ENCODE measurements at regions not wholly inside any gene's neighbourhood (a gene's known extent, or its start where the extent isn't known, plus 50 kb on each side); places are given as distances from the start of the nearest gene placed in this dataset.
A peak's percentile ranks its signal among the peaks of the same experiment; 100 is the strongest.

- intact Hi-C loops (cut with micrococcal nuclease): no loop called here
- no peak overlapping the region for H3K4me3 Mint-ChIP-seq
- H3K9ac ChIP-seq (ENCODE audit: insufficient read depth, low read length, poor library complexity, severe bottlenecking): no peak overlapping the region
- H3K27ac ChIP-seq (ENCODE audit: low read depth in 1 of 2, low read length in 2 of 2): no peak overlapping the region
- no peaks in the 10 kb centered on the region for H3K36me3 ChIP-seq (replicated peaks in 1 of 2; ENCODE audit: control insufficient read depth in 1 of 2, insufficient read depth in 2 of 2, low read length in 2 of 2)
- TF ChIP-seq CTCF (IDR thresholded peaks at IDR 0.05): no peak
- H3K27ac Mint-ChIP-seq: no peak overlapping the region
- no peaks in the 10 kb centered on the region for H3K36me3 Mint-ChIP-seq
- H4K20me1 ChIP-seq (ENCODE audit: insufficient read depth, low read length): no peaks in the 10 kb centered on the region
- H3K4me3 ChIP-seq (replicated peaks in 1 of 3; ENCODE audit: low read depth in 2 of 3, low read length in 3 of 3): no peak overlapping the region
- H3K4me1 ChIP-seq (ENCODE audit: control insufficient read depth in 1 of 2, insufficient read depth in 2 of 2, low read length in 2 of 2): no peaks in the 10 kb centered on the region
- H2AFZ ChIP-seq (ENCODE audit: insufficient read depth, low read depth, low read length, poor library complexity, severe bottlenecking): no peak overlapping the region
- no peaks in the 10 kb centered on the region for H3K4me1 Mint-ChIP-seq
- H3K9me3 Mint-ChIP-seq: peaks cover 0 to 1% (median 0%) of the 10 kb centered on the region in 7 donors
- no peak overlapping the region for H3K4me2 ChIP-seq (replicated peaks; ENCODE audit: extremely low read depth, low read length, poor library complexity, severe bottlenecking)
- no peaks in the 10 kb centered on the region for H3K79me2 ChIP-seq (ENCODE audit: insufficient read depth, low read length)
- no peaks in the 10 kb centered on the region for H3K27me3 ChIP-seq (ENCODE audit: control insufficient read depth in 2 of 2, insufficient read depth in 2 of 2, low read length in 2 of 2)
- no peaks in the 10 kb centered on the region for H3K9me3 ChIP-seq (replicated peaks in 1 of 2; ENCODE audit: control insufficient read depth in 1 of 2, insufficient read depth in 1 of 2, low read length in 2 of 2)
- peaks cover 0 to 1% (median 0%) of the 10 kb centered on the region in 3 donors for H3K27me3 Mint-ChIP-seq (ENCODE audit: low read depth in 3 of 3)
- WGBS (ENCODE audit: insufficient coverage): no CpG with 5 or more reads among the region's 2 CpGs
- DNase-seq: no peak
Observed at GRCh38 chr12:74408601-74409166, 129.0 kb upstream of the ATXN7L3B start.

GRCh38 chr12:74412606-74413230 is 124.9 kb upstream of the ATXN7L3B start:
- Histone ChIP-seq H3K4me2 (replicated peaks; ENCODE audit: extremely low read depth, low read length, poor library complexity, severe bottlenecking) (no peak overlapping the region), H2AFZ (ENCODE audit: insufficient read depth, low read depth, low read length, poor library complexity, severe bottlenecking) (no peak overlapping the region), H4K20me1 (ENCODE audit: insufficient read depth, low read length) (no peaks in the 10 kb centered on the region), H3K9me3 (replicated peaks in 1 of 2; ENCODE audit: control insufficient read depth in 1 of 2, insufficient read depth in 1 of 2, low read length in 2 of 2) (no peaks in the 10 kb centered on the region), H3K36me3 (replicated peaks in 1 of 2; ENCODE audit: control insufficient read depth in 1 of 2, insufficient read depth in 2 of 2, low read length in 2 of 2) (no peaks in the 10 kb centered on the region), H3K4me1 (ENCODE audit: control insufficient read depth in 1 of 2, insufficient read depth in 2 of 2, low read length in 2 of 2) (no peaks in the 10 kb centered on the region), H3K27ac (ENCODE audit: low read depth in 1 of 2, low read length in 2 of 2) (no peak overlapping the region), H3K79me2 (ENCODE audit: insufficient read depth, low read length) (no peaks in the 10 kb centered on the region), H3K4me3 (replicated peaks in 1 of 3; ENCODE audit: low read depth in 2 of 3, low read length in 3 of 3) (no peak overlapping the region), H3K27me3 (ENCODE audit: control insufficient read depth in 2 of 2, insufficient read depth in 2 of 2, low read length in 2 of 2) (no peaks in the 10 kb centered on the region), H3K9ac (ENCODE audit: insufficient read depth, low read length, poor library complexity, severe bottlenecking) (no peak overlapping the region)
- TF ChIP-seq CTCF (IDR thresholded peaks at IDR 0.05): peak; percentile 42
- Mint-ChIP-seq H3K27ac (no peak overlapping the region), H3K4me3 (no peak overlapping the region), H3K9me3 (peaks cover 0 to 1% (median 0%) of the 10 kb centered on the region in 7 donors), H3K4me1 (no peaks in the 10 kb centered on the region), H3K27me3 (ENCODE audit: low read depth in 3 of 3) (peaks cover 0 to 3% (median 0%) of the 10 kb centered on the region in 3 donors), H3K36me3 (no peaks in the 10 kb centered on the region)
- intact Hi-C loops (cut with micrococcal nuclease): no loop called here
- no peak for DNase-seq
- no CpG with 5 or more reads among the region's 2 CpGs for WGBS (ENCODE audit: insufficient coverage)

Measured in CD14-positive monocyte (primary cell).